H9 (cell line): ENCODE measurements at regions not wholly inside any gene's neighbourhood (a gene's known extent, or its start where the extent isn't known, plus 50 kb on each side); places are given as distances from the start of the nearest gene placed in this dataset.

Experiments used
- DNase-seq: peaks from one replicate; pipeline ENCODE4 v3.0.0-alpha.2; 2017
- H2AFZ ChIP-seq: one replicate; pipeline ENCODE4 v1.6.1; 2013; ENCODE audit warnings: mild to moderate bottlenecking, low read length, control low read depth, moderate library complexity
- H2AK5ac ChIP-seq: 2 replicates; pipeline ENCODE4 v1.6.1; 2013; ENCODE audit warnings: low read length, control low read depth, mixed read lengths; ENCODE audit not compliant: insufficient read length
- H2BK120ac ChIP-seq: one replicate; pipeline ENCODE4 v1.6.1; 2013; ENCODE audit warnings: low read depth, mild to moderate bottlenecking, low read length, control low read depth, inconsistent platforms; ENCODE audit not compliant: poor library complexity, severe bottlenecking
- H2BK12ac ChIP-seq: 2 replicates; pipeline ENCODE4 v1.6.1; 2013; ENCODE audit warnings: low read length, control low read depth, mixed read lengths, low read depth; ENCODE audit not compliant: insufficient read length
- H2BK15ac ChIP-seq: 2 replicates; pipeline ENCODE4 v1.6.1; 2013; ENCODE audit warnings: low read depth, low read length, control low read depth
- H2BK20ac ChIP-seq: one replicate; pipeline ENCODE4 v1.6.1; 2013; ENCODE audit warnings: low read depth, mild to moderate bottlenecking, low read length, control low read depth, inconsistent platforms; ENCODE audit not compliant: poor library complexity, severe bottlenecking
- H2BK5ac ChIP-seq: 2 replicates; pipeline ENCODE4 v1.6.1; 2013; ENCODE audit warnings: low read length, control low read depth, mixed read lengths; ENCODE audit not compliant: insufficient read length
- H3K14ac ChIP-seq: 2 replicates; pipeline ENCODE4 v1.6.1; 2013; ENCODE audit warnings: low read length, control low read depth; ENCODE audit not compliant: insufficient read depth
- H3K18ac ChIP-seq: 2 replicates; pipeline ENCODE4 v1.6.1; 2013; ENCODE audit warnings: low read depth, mild to moderate bottlenecking, mixed read lengths, low read length, control low read depth; ENCODE audit not compliant: insufficient read length
- H3K23ac ChIP-seq: 2 replicates; pipeline ENCODE4 v1.6.1; 2013; ENCODE audit warnings: low read length, control low read depth, mixed read lengths, low read depth; ENCODE audit not compliant: insufficient read length
- H3K23me2 ChIP-seq: 2 replicates; pipeline ENCODE4 v1.6.1; 2013; ENCODE audit warnings: low read depth, mild to moderate bottlenecking, mixed read lengths, low read length, control low read depth; ENCODE audit not compliant: insufficient read length, poor library complexity, severe bottlenecking
- H3K27ac ChIP-seq: 2 replicates; pipeline ENCODE4 v1.5.1; 2013; ENCODE audit warnings: low read length, control low read depth, mixed read lengths, low read depth; ENCODE audit not compliant: insufficient read length
- H3K27me3 ChIP-seq: 2 replicates; pipeline ENCODE4 v1.6.1; 2013; ENCODE audit warnings: low read length, control low read depth, inconsistent platforms; ENCODE audit not compliant: insufficient read depth
- H3K4ac ChIP-seq: 2 replicates; pipeline ENCODE4 v1.6.1; 2013; ENCODE audit warnings: low read depth, mild to moderate bottlenecking, control low read depth, inconsistent platforms, low read length, moderate library complexity
- H3K4me1 ChIP-seq: 2 replicates; pipeline ENCODE4 v1.6.1; 2013; ENCODE audit warnings: low read length, control low read depth, inconsistent platforms; ENCODE audit not compliant: insufficient read depth
- H3K4me2 ChIP-seq: 2 replicates; pipeline ENCODE4 v1.6.1; 2013; ENCODE audit warnings: low read length, control low read depth, mixed read lengths; ENCODE audit not compliant: insufficient read length, insufficient read depth
- H3K56ac ChIP-seq: 2 replicates; pipeline ENCODE4 v1.6.1; 2013; ENCODE audit warnings: low read depth, mild to moderate bottlenecking, mixed read lengths, low read length, control low read depth; ENCODE audit not compliant: insufficient read length
- H3K79me1 ChIP-seq: 2 replicates; pipeline ENCODE4 v1.6.1; 2013; ENCODE audit warnings: low read depth, mild to moderate bottlenecking, moderate library complexity, low read length, control low read depth, inconsistent platforms; ENCODE audit not compliant: insufficient read depth, poor library complexity, severe bottlenecking
- H3K79me2 ChIP-seq: 2 replicates; pipeline ENCODE4 v1.6.1; 2013; ENCODE audit warnings: low read length, control low read depth, inconsistent platforms; ENCODE audit not compliant: insufficient read depth
- H3K9ac ChIP-seq: 2 replicates; pipeline ENCODE4 v1.6.1; 2013; ENCODE audit warnings: low read length, control low read depth, mixed read lengths; ENCODE audit not compliant: insufficient read length; ENCODE audit errors: extremely low read depth
- H3K9me3 ChIP-seq: one replicate; pipeline ENCODE4 v1.6.1; 2013; ENCODE audit warnings: low read depth, low read length, inconsistent platforms; ENCODE audit not compliant: control insufficient read depth
- H3T11ph ChIP-seq: one replicate; pipeline ENCODE4 v1.6.1; 2013; ENCODE audit warnings: mild to moderate bottlenecking, low read length, control low read depth, inconsistent platforms
- H4K20me1 ChIP-seq: one replicate; pipeline ENCODE4 v1.6.1; 2013; ENCODE audit not compliant: control insufficient read depth, insufficient read length, insufficient read depth
- H4K5ac ChIP-seq: 2 replicates; pipeline ENCODE4 v1.6.1; 2013; ENCODE audit warnings: low read depth, mild to moderate bottlenecking, mixed read lengths, low read length, control low read depth; ENCODE audit not compliant: insufficient read length
- H4K8ac ChIP-seq: replicated peaks from 2 replicates; pipeline ENCODE4 v1.6.1; 2013; ENCODE audit warnings: low read length, control low read depth, mixed read lengths, low read depth; ENCODE audit not compliant: insufficient read length
- H4K91ac ChIP-seq: 2 replicates; pipeline ENCODE4 v1.6.1; 2013; ENCODE audit warnings: low read depth, mild to moderate bottlenecking, moderate library complexity, mixed read lengths, low read length, control low read depth; ENCODE audit not compliant: insufficient read length
- H3K27ac Mint-ChIP-seq, 3 experiments: 2 replicates in 2 of 3; 3 replicates in 1 of 3; pipeline ENCODE4 v1.8.0; 2020 to 2021; ENCODE audit warnings: mixed read lengths in 3 of 3, mild to moderate bottlenecking in 1 of 3, moderate library complexity in 1 of 3
- H3K27me3 Mint-ChIP-seq: 2 replicates; pipeline ENCODE4 v1.8.0; 2021; ENCODE audit warnings: low read depth, mild to moderate bottlenecking, moderate library complexity, mixed read lengths
- H3K36me3 Mint-ChIP-seq, 3 experiments: 2 replicates in 2 of 3; 3 replicates in 1 of 3; pipeline ENCODE4 v1.8.0; 2020 to 2021; ENCODE audit warnings: low read depth in 3 of 3, mixed read lengths in 3 of 3; ENCODE audit not compliant: insufficient read depth in 1 of 3
- H3K4me1 Mint-ChIP-seq, 2 experiments: 2 replicates each; pipeline ENCODE4 v1.8.0; 2020; ENCODE audit warnings: mixed read lengths in 2 of 2
- H3K4me3 Mint-ChIP-seq, 2 experiments: 2 replicates in 1 of 2; 3 replicates in 1 of 2; pipeline ENCODE4 v1.8.0; 2020 to 2021; ENCODE audit warnings: mild to moderate bottlenecking in 2 of 2, mixed read lengths in 2 of 2, moderate library complexity in 1 of 2
- H3K9me3 Mint-ChIP-seq, 2 experiments: 2 replicates in 1 of 2; 3 replicates in 1 of 2; pipeline ENCODE4 v1.8.0; 2020; ENCODE audit warnings: mild to moderate bottlenecking in 2 of 2, mixed read lengths in 2 of 2, moderate library complexity in 1 of 2
- WGBS: extraction: QIAGEN DNeasy Blood & Tissue Kit; methylation state at CpG from one replicate; pipeline ENCODE4 v1.1.7; 2013; ENCODE audit warnings: missing lambda C conversion rate, low lambda C conversion rate, mixed read lengths; ENCODE audit not compliant: insufficient read length; ENCODE audit errors: extremely low coverage; 5-methylcytosine and 5-hydroxymethylcytosine counted together
- TF ChIP-seq, protein P1 (sequence below): fragments of 200-600 bp; sonication (generic); conservative IDR thresholded peaks from 3 replicates; pipeline ENCODE4 v1.8.0; 2021; ENCODE audit warnings: antibody characterized with exemption, mild to moderate bottlenecking

- DNase-seq: no peak
- Histone ChIP-seq H4K8ac (no peak overlapping the region), H3K23ac (no peak overlapping the region), H3K23me2 (no peaks in the 10 kb centered on the region), H3K9me3 (no peaks in the 10 kb centered on the region), H3K18ac (no peak overlapping the region), H2AFZ (no peak overlapping the region), H2BK120ac (no peak overlapping the region), H2AK5ac (no peak overlapping the region), H3K27ac (no peak overlapping the region), H3K4ac (no peak overlapping the region), H3K79me2 (no peaks in the 10 kb centered on the region), H4K91ac (no peak overlapping the region), H2BK5ac (no peak overlapping the region), H2BK12ac (no peak overlapping the region), H4K20me1 (no peaks in the 10 kb centered on the region), H3K79me1 (no peaks in the 10 kb centered on the region), H3T11ph (no peak overlapping the region), H3K9ac (no peak overlapping the region), H3K27me3 (no peaks in the 10 kb centered on the region), H2BK20ac (no peak overlapping the region), H4K5ac (no peak overlapping the region), H3K56ac (no peak overlapping the region), H2BK15ac (no peak overlapping the region), H3K4me2 (no peak overlapping the region), H3K4me1 (no peaks in the 10 kb centered on the region), H3K14ac (no peak overlapping the region)
- H3K4me3 Mint-ChIP-seq: no peak overlapping the region
- no CpG with 5 or more reads among the region's 3 CpGs for WGBS
- H3K4me1 Mint-ChIP-seq: no peaks in the 10 kb centered on the region
- peaks cover 0 to 4% (median 0%) of the 10 kb centered on the region in 3 experiments; a peak in 1 of 7 replicates for H3K36me3 Mint-ChIP-seq
- TF ChIP-seq, protein P1, sequence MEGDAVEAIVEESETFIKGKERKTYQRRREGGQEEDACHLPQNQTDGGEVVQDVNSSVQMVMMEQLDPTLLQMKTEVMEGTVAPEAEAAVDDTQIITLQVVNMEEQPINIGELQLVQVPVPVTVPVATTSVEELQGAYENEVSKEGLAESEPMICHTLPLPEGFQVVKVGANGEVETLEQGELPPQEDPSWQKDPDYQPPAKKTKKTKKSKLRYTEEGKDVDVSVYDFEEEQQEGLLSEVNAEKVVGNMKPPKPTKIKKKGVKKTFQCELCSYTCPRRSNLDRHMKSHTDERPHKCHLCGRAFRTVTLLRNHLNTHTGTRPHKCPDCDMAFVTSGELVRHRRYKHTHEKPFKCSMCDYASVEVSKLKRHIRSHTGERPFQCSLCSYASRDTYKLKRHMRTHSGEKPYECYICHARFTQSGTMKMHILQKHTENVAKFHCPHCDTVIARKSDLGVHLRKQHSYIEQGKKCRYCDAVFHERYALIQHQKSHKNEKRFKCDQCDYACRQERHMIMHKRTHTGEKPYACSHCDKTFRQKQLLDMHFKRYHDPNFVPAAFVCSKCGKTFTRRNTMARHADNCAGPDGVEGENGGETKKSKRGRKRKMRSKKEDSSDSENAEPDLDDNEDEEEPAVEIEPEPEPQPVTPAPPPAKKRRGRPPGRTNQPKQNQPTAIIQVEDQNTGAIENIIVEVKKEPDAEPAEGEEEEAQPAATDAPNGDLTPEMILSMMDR: no peak
- no peaks in the 10 kb centered on the region for H3K27me3 Mint-ChIP-seq
- no peak overlapping the region for H3K27ac Mint-ChIP-seq
- no peaks in the 10 kb centered on the region; a peak in 1 of 5 replicates for H3K9me3 Mint-ChIP-seq
Measured at GRCh38 chr10:88159127-88159829, 295.9 kb downstream of the PTEN start.
